Lower leg skin (tissue), 3 donors: ENCODE measurements at regions not wholly inside any gene's neighbourhood (a gene's known extent, or its start where the extent isn't known, plus 50 kb on each side); places are given as distances from the start of the nearest gene placed in this dataset.

Source experiments
- CTCF ChIP-seq, 3 donors: fragments of 450-650 bp; IDR thresholded peaks; one replicate each; pipeline ENCODE4 v1.5.1; 2016; ENCODE audit warnings: antibody characterized with exemption in 3 of 3, mild to moderate bottlenecking in 3 of 3, moderate library complexity in 2 of 3
- POLR2A ChIP-seq, 2 donors: fragments of 450-650 bp; IDR thresholded peaks; one replicate each; pipeline ENCODE4 v1.6.1; 2016 to 2017; ENCODE audit warnings: antibody characterized with exemption in 2 of 2, mild to moderate bottlenecking in 1 of 2, moderate library complexity in 1 of 2

GRCh38 chr13:80058626-80059025 lies 282.3 kb downstream of the SPRY2 start:
- TF ChIP-seq CTCF (IDR thresholded peaks at IDR 0.05) (no peak), POLR2A (IDR thresholded peaks at IDR 0.05) (no peak)
